WTC11 (cell line): ENCODE measurements at regions not wholly inside any gene's neighbourhood (a gene's known extent, or its start where the extent isn't known, plus 50 kb on each side); places are given as distances from the start of the nearest gene placed in this dataset.

Source experiments
- ATF3 ChIP-seq: sonication (generic); formaldehyde crosslinking; conservative IDR thresholded peaks from 2 replicates; pipeline ENCODE4 v1.8.1; 2022; ENCODE audit warnings: mild to moderate bottlenecking, missing genetic modification reagents
- CTCF ChIP-seq: fragments of 200-600 bp; IDR thresholded peaks from 2 replicates; pipeline ENCODE4 v1.8.0; 2022; ENCODE audit warnings: antibody characterized with exemption
- HMGXB4 ChIP-seq: sonication (generic); formaldehyde crosslinking; IDR thresholded peaks from 2 replicates; pipeline ENCODE4 v1.8.1; 2023; ENCODE audit warnings: mild to moderate bottlenecking, moderate library complexity, missing genetic modification reagents
- IRF2 ChIP-seq: sonication (generic); formaldehyde crosslinking; IDR thresholded peaks from 2 replicates; pipeline ENCODE4 v1.8.0; 2022; ENCODE audit warnings: low read depth, missing genetic modification reagents, borderline replicate concordance
- ZNF671 ChIP-seq: fragments of 250-450 bp; sonication (Bioruptor Pico); IDR thresholded peaks from 2 replicates; pipeline ENCODE4 v1.8.0; 2021; ENCODE audit warnings: mild to moderate bottlenecking

- TF ChIP-seq CTCF = no peak
- no peak for TF ChIP-seq HMGXB4 (CRISPR knock-in tag)
- TF ChIP-seq ATF3 (CRISPR knock-in tag) = no peak
- TF ChIP-seq ZNF671 (CRISPR knock-in tag) = no peak
- no peak for TF ChIP-seq IRF2 (CRISPR knock-in tag)
Measured at GRCh38 chr1:65490231-65491009, 70.0 kb downstream of the LEPR start.
